Body of pancreas (tissue), 4 donors: ENCODE measurements at regions not wholly inside any gene's neighbourhood (a gene's known extent, or its start where the extent isn't known, plus 50 kb on each side); places are given as distances from the start of the nearest gene placed in this dataset.

ENCODE experiments used
- CTCF ChIP-seq, 7 experiments: fragments of 450-650 bp in 4 of 7; fragments of 200-600 bp in 3 of 7; sonication (generic) in 3 of 7; IDR thresholded peaks; one replicate each; pipeline ENCODE4 v1.5.1; 2016 to 2019; ENCODE audit warnings: antibody characterized with exemption in 7 of 7
- POLR2A ChIP-seq, 3 donors: fragments of 450-650 bp; IDR thresholded peaks; one replicate each; pipeline ENCODE4 v1.6.1; 2016; ENCODE audit warnings: antibody characterized with exemption in 3 of 3, mild to moderate bottlenecking in 2 of 3

GRCh38 chr3:76245622-76246021 lies 460.3 kb upstream of the ZNF717 start:
- no peak for TF ChIP-seq POLR2A (IDR thresholded peaks at IDR 0.05)
- no peak for TF ChIP-seq CTCF (IDR thresholded peaks at IDR 0.05)
